ENCODE measurements at regions not wholly inside any gene's neighbourhood (a gene's known extent, or its start where the extent isn't known, plus 50 kb on each side); places are given as distances from the start of the nearest gene placed in this dataset.

DNA sequence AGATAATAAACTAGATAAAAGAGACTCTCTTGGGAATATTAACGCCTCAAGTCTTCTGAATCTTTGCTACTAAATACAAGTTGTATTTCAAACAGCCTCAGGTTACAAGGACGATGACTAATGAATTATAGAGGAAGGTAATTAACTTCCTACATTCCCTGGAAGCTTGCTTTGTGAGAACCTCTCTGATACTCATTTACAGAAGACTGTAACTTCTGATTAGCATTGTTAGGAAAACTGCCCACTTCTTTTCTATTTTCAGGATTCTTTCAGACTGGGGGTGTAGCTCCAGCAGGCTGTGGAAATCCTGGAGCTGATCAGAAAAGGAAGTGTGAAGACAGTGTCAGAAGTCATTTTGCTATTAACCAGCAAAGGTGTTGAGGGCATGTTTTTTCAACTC is 316.7 kb upstream of the NPSR1 start:
- TF ChIP-seq, protein P1, sequence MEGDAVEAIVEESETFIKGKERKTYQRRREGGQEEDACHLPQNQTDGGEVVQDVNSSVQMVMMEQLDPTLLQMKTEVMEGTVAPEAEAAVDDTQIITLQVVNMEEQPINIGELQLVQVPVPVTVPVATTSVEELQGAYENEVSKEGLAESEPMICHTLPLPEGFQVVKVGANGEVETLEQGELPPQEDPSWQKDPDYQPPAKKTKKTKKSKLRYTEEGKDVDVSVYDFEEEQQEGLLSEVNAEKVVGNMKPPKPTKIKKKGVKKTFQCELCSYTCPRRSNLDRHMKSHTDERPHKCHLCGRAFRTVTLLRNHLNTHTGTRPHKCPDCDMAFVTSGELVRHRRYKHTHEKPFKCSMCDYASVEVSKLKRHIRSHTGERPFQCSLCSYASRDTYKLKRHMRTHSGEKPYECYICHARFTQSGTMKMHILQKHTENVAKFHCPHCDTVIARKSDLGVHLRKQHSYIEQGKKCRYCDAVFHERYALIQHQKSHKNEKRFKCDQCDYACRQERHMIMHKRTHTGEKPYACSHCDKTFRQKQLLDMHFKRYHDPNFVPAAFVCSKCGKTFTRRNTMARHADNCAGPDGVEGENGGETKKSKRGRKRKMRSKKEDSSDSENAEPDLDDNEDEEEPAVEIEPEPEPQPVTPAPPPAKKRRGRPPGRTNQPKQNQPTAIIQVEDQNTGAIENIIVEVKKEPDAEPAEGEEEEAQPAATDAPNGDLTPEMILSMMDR (conservative IDR thresholded peaks at IDR 0.05; ENCODE audit: low read depth, low read length), result no peak
- TF ChIP-seq, protein P2, sequence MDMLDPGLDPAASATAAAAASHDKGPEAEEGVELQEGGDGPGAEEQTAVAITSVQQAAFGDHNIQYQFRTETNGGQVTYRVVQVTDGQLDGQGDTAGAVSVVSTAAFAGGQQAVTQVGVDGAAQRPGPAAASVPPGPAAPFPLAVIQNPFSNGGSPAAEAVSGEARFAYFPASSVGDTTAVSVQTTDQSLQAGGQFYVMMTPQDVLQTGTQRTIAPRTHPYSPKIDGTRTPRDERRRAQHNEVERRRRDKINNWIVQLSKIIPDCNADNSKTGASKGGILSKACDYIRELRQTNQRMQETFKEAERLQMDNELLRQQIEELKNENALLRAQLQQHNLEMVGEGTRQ (IDR thresholded peaks at IDR 0.05; ENCODE audit: low read depth, low read length), result no peak
- no peak for TF ChIP-seq FOS (IDR thresholded peaks at IDR 0.05; ENCODE audit: low read depth, low read length)
- no peak for TF ChIP-seq CHD1 (IDR thresholded peaks at IDR 0.05; ENCODE audit: low read depth, low read length)

Measured in IMR-90 (cell line).